Common myeloid progenitor, CD34-positive (primary cell): ENCODE measurements at regions not wholly inside any gene's neighbourhood (a gene's known extent, or its start where the extent isn't known, plus 50 kb on each side); places are given as distances from the start of the nearest gene placed in this dataset.
"Not testable (repeated sequence)": the region's sequence is repeated elsewhere in the genome, so short reads cannot be mapped to it uniquely, and the experiment has no call there.

ENCODE experiments used
- CTCF ChIA-PET: fragments of 350-600 bp; sonication (Branson Sonifier 250); formaldehyde crosslinking; loops from one replicate; lab custom pipeline; 2021; ENCODE audit warnings: antibody characterized with exemption; lab: Charles Lee
- POLR2A ChIA-PET: fragments of 350-600 bp; sonication (Branson Sonifier 250); formaldehyde crosslinking; loops from one replicate; lab custom pipeline; 2021; ENCODE audit warnings: antibody characterized with exemption; lab: Charles Lee
- DNase-seq, 3 donors: peaks; one replicate each; pipeline versions ENCODE4 v3.0.0 to v3.0.0-alpha.2; 2013
- H3K27ac ChIP-seq, 2 experiments: 1 replicate in 1 of 2; 2 replicates in 1 of 2; pipeline ENCODE4 v1.7.0; 2013; ENCODE audit warnings: inconsistent platforms in 2 of 2, low read length in 2 of 2, mild to moderate bottlenecking in 2 of 2, low read depth in 1 of 2, moderate library complexity in 1 of 2; ENCODE audit not compliant: severe bottlenecking in 2 of 2, insufficient read depth in 1 of 2, poor library complexity in 1 of 2
- H3K27me3 ChIP-seq, 5 experiments: replicated peaks in 2 of 5; 1 replicate in 3 of 5; 2 replicates in 2 of 5; pipeline versions ENCODE4 v1.6.1 to v1.7.0; 2013; ENCODE audit warnings: low read length in 4 of 5, mild to moderate bottlenecking in 2 of 5, moderate library complexity in 2 of 5, inconsistent platforms in 1 of 5; ENCODE audit not compliant: insufficient read depth in 5 of 5, control insufficient read depth in 4 of 5
- H3K36me3 ChIP-seq, 4 experiments: 1 replicate in 2 of 4; 2 replicates in 2 of 4; pipeline versions ENCODE4 v1.6.1 to v1.7.0; 2013; ENCODE audit warnings: low read length in 3 of 4, control low read depth in 1 of 4, mild to moderate bottlenecking in 1 of 4; ENCODE audit not compliant: control insufficient read depth in 4 of 4, insufficient read depth in 4 of 4
- H3K4me1 ChIP-seq, 4 experiments: 1 replicate in 3 of 4; 2 replicates in 1 of 4; pipeline versions ENCODE4 v1.6.1 to v1.7.1; 2013; ENCODE audit warnings: low read length in 3 of 4, mild to moderate bottlenecking in 3 of 4, control low read depth in 1 of 4, inconsistent platforms in 1 of 4, moderate library complexity in 1 of 4; ENCODE audit not compliant: control insufficient read depth in 4 of 4, insufficient read depth in 4 of 4; ENCODE audit errors: control extremely low read depth in 1 of 4
- H3K4me3 ChIP-seq, 7 experiments: 1 replicate in 4 of 7; 2 replicates in 3 of 7; pipeline versions ENCODE4 v1.5.1 to v1.7.0; 2013; ENCODE audit warnings: mild to moderate bottlenecking in 7 of 7, low read length in 6 of 7, moderate library complexity in 6 of 7, inconsistent platforms in 2 of 7, low read depth in 2 of 7, control low read depth in 1 of 7; ENCODE audit not compliant: insufficient read depth in 4 of 7, control insufficient read depth in 1 of 7; ENCODE audit errors: extremely low read depth in 1 of 7
- H3K9me3 ChIP-seq, 5 experiments: 1 replicate in 4 of 5; 2 replicates in 1 of 5; pipeline versions ENCODE4 v1.6.1 to v1.7.1; 2013; ENCODE audit warnings: low read length in 4 of 5, mild to moderate bottlenecking in 2 of 5, inconsistent platforms in 1 of 5, low read depth in 1 of 5, moderate library complexity in 1 of 5; ENCODE audit not compliant: control insufficient read depth in 4 of 5, insufficient read depth in 2 of 5; ENCODE audit errors: control extremely low read depth in 1 of 5
- WGBS: methylation state at CpG from one replicate; pipeline ENCODE4 v1.1.5; 2013; ENCODE audit not compliant: insufficient coverage; 5-methylcytosine and 5-hydroxymethylcytosine counted together

DNA sequence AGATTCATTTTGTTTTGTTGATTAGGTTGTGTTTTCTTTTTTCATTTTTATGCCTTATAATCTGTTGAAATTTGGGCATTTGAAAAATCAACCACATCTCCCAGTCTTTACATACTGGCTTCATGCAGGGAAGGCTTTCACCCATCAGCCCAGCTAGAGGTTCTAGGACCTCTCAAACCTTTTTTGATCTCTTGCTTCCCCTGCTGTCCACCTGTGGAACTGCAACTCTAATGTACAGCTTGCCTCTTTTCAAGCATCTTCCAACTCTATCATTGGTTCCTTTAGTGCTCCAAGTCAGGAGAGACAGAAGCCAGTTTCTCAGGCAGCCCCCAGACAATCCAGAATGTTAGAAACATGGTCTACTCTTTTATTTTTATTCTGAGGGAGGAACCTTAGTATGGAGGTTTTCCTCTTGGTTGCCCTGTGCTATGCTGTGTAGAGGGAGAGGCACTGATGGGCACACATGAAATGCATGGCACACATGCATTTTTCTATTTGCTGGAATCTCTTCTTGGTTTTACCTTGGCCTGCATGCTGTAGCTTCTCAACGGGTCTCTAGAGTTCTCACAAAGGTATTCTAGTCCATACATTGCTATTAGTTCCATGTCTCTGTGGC lies 107.2 kb upstream of the L3MBTL4 start:
- no peak overlapping the region for H3K27ac ChIP-seq
- POLR2A ChIA-PET: no interaction called here

DNA sequence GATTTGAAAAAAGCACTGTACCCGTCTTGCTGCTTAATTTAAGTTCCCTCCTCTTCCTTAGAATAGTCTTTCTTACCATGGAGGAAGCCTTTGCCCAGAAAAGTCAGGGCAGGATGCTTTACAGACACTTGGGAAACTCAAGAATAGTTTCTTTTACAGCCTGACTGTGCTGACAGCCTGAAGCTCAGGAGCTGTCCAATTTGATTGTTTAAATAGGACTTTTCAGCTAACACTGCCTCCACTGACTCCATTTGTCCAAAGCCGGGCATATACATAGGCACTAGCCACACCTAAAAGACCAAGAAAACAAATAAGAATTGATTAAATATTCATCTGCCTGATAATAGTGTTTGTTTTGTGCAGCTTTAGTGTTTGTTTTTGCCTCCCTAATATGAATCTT lies 110.9 kb upstream of the L3MBTL4 start:
- Histone ChIP-seq H3K36me3 (no peaks in the 10 kb centered on the region), H3K9me3 (peaks cover 0 to 1% (median 0%) of the 10 kb centered on the region in 5 experiments), H3K27me3 (no peaks in the 10 kb centered on the region), H3K4me3 (no peak overlapping the region), H3K4me1 (no peaks in the 10 kb centered on the region), H3K27ac (no peak overlapping the region)
- DNase-seq: no peak
- WGBS: 80% methylated on average over 1 of the region's 2 CpGs
- CTCF ChIA-PET: interaction anchor here (1.1 kb wide), 1 partner anchor 18 kb away, joined by 3 read pairs; no protein-coding TSS in a partner anchor
- POLR2A ChIA-PET: no interaction called here

More for the DNA sequence above, 107.2 kb upstream of the L3MBTL4 start:
- H3K9me3 ChIP-seq: no peaks in the 10 kb centered on the region
- no peaks in the 10 kb centered on the region for H3K27me3 ChIP-seq
- no peaks in the 10 kb centered on the region for H3K4me1 ChIP-seq
- CTCF ChIA-PET: interaction anchor here (0.8 to 1.6 kb wide), 5 partner anchors 21 to 653 kb away, joined by 3 to 6 read pairs (median 3); no protein-coding TSS in a partner anchor
- peak; percentile 20 to 53 (median 45) for DNase-seq
- H3K36me3 ChIP-seq: no peaks in the 10 kb centered on the region
- 90% methylated on average over 1 of the region's 1 CpG for WGBS
- H3K4me3 ChIP-seq: no peak overlapping the region

DNA sequence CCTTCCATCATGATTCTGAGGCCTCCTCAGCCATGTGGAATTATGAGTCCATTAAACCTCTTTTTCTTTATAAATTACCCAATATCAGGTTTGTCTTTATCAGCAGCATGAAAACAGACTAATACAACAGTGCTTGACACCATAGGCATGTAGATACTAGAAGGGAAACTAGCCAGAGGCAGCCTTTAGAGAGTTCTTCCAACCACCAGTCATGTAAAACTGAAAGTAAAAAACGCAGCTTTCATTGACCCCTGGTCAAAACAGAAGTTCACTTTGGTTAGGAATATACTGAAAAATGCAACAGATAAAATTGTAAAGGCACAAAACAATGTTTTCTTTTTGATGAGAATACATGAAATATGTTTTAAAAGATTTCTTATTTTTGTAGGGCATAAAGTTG lies 122.8 kb upstream of the L3MBTL4 start:
- CTCF ChIA-PET: no interaction called here
- H3K9me3 ChIP-seq: no peaks in the 10 kb centered on the region
- POLR2A ChIA-PET: no interaction called here
- DNase-seq: peak in 2 of 3 donors; percentile 3 to 15
- H3K4me3 ChIP-seq: no peak overlapping the region
- no peak overlapping the region for H3K27ac ChIP-seq
- no peaks in the 10 kb centered on the region for H3K36me3 ChIP-seq
- H3K27me3 ChIP-seq: no peaks in the 10 kb centered on the region
- no peaks in the 10 kb centered on the region for H3K4me1 ChIP-seq
- WGBS: no CpG with 5 or more reads among the region's 1 CpG

DNA sequence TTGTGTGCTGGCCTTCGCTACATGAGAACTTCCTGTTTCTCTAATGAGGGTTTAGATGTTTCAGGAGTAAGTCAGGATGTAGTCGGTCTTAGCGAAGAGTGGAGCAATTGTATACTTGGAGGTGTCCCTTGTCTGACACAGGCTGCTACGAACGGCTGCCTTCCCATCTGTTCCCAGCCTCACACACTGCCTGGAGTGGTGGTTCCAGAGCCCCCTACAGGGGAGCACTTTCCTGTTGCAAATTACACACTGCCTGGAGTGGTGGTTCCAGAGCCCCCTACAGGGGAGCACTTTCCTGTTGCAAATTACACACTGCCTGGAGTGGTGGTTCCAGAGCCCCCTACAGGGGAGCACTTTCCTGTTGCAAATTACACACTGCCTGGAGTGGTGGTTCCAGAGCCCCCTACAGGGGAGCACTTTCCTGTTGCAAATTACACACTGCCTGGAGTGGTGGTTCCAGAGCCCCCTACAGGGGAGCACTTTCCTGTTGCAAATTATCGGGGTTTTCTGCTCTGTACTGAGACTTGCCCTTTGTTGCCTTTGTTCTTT lies 126.5 kb upstream of the L3MBTL4 start:
- CTCF ChIA-PET: interaction anchor here (1.7 kb wide), 1 partner anchor 345 kb away, joined by 7 read pairs; no protein-coding TSS in a partner anchor
- H3K9me3 ChIP-seq, H3K36me3 ChIP-seq, POLR2A ChIA-PET, DNase-seq, H3K27ac ChIP-seq, H3K27me3 ChIP-seq, H3K4me3 ChIP-seq, H3K4me1 ChIP-seq: not testable (repeated sequence)
- 89% methylated on average over 4 of the region's 6 CpGs for WGBS

DNA sequence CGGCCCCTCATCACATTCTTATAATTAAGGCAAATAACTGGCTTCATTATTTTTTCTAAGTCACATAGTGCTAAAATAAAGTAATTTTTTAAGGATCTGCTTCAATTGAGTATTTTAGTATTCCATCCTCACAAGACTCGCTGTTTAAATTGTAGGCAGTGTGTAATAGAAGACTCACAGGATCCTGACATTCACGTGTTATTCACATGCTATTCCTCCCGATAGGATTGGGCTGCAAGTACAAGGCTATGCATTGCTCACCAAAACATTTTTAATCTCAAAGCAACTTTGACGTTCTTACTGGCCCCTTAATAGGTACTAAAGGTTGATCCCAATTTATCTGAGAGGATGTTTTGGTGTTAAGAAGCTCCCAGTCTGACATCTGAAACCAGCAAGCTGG lies 127.6 kb upstream of the L3MBTL4 start:
- no CpG with 5 or more reads among the region's 5 CpGs for WGBS
- H3K4me1 ChIP-seq: no peaks in the 10 kb centered on the region
- no peaks in the 10 kb centered on the region for H3K27me3 ChIP-seq
- H3K4me3 ChIP-seq: no peak overlapping the region
- no peaks in the 10 kb centered on the region for H3K9me3 ChIP-seq
- POLR2A ChIA-PET: no interaction called here
- no peak for DNase-seq
- CTCF ChIA-PET: interaction anchor here (0.8 to 4.6 kb wide), 2 partner anchors 13 to 343 kb away, joined by 3 to 30 read pairs; no protein-coding TSS in a partner anchor
- no peak overlapping the region for H3K27ac ChIP-seq
- H3K36me3 ChIP-seq: no peaks in the 10 kb centered on the region

DNA sequence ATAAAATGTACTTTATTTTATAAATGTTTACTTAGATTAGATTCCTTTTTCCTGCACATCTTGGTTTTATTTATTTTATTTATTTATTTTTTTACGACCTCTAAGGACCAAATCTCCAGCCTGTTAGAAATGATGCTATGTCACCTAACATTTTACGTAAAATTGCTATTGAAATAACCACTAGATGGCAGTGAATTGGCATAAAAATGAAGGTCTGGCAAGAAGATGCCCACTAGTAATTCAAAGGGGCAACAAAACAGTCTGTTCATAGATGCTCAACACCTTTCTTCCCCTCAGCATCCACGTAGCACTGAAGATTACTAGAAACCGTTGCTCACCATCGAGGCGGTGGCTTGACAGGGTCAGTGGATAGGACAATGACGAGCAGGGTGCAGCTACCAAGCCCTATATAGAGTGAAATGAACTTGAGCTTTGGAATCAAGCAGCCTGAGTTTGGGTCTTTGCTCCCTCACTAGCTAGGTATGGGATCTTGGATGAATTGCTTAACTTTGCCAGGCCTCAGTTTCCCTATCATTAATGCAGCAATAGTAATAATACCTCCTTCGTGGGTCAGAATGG lies 128.7 kb upstream of the L3MBTL4 start:
- Histone ChIP-seq H3K36me3 (no peaks in the 10 kb centered on the region), H3K9me3 (no peaks in the 10 kb centered on the region), H3K27ac (no peak overlapping the region), H3K27me3 (no peaks in the 10 kb centered on the region), H3K4me1 (no peaks in the 10 kb centered on the region), H3K4me3 (no peak overlapping the region)
- 43% methylated on average over 6 of the region's 8 CpGs for WGBS
- peak; percentile 10 to 38 (median 38) for DNase-seq
- POLR2A ChIA-PET: no interaction called here
- CTCF ChIA-PET: interaction anchor here (0.6 to 4.6 kb wide), 4 partner anchors 17 to 634 kb away, joined by 3 to 30 read pairs (median 3); no protein-coding TSS in a partner anchor

DNA sequence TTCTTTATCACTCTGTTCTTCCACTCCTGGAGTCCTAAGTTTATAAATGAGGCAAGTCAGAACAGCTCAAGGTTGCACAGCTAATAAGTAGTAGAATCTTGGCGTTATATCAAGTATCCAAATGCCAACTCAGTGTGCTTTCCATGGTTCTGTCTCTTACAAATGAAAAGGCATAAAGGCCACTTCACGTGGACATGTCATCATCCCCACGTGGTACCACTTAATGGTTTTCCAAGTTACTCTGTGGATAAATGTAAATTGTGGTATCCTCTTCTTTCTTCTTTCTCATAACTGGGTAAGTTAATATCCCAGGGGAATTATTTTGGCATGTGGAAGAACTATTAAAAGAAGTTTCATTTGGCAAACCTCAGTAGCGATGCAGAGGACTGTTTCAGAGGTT lies 131.5 kb upstream of the L3MBTL4 start:
- Histone ChIP-seq H3K4me1 (no peaks in the 10 kb centered on the region), H3K27me3 (no peaks in the 10 kb centered on the region), H3K36me3 (no peaks in the 10 kb centered on the region), H3K27ac (no peak overlapping the region), H3K9me3 (no peaks in the 10 kb centered on the region), H3K4me3 (no peak overlapping the region)
- no peak for DNase-seq
- ChIA-PET CTCF (interaction anchor here (4.6 kb wide), 1 partner anchor 339 kb away, joined by 30 read pairs; no protein-coding TSS in a partner anchor), POLR2A (no interaction called here)
- WGBS: 98% methylated on average over 4 of the region's 4 CpGs
